Stimulated activated CD8-positive, alpha-beta memory T cell treated with anti-CD3 and anti-CD28 coated beads, Interleukin-4, amount 100 ng/mL, for 4 hours (primary cell): ENCODE measurements at regions not wholly inside any gene's neighbourhood (a gene's known extent, or its start where the extent isn't known, plus 50 kb on each side); places are given as distances from the start of the nearest gene placed in this dataset.

Source experiments
- DNase-seq, 2 donors: peaks; one replicate each; pipeline ENCODE4 v3.0.0-alpha.2; 2020; ENCODE audit warnings: low read depth in 2 of 2, low spot score in 1 of 2

GRCh38 chr6:44500074-44500473 is 112.6 kb downstream of the CDC5L start:
- no peak for DNase-seq

DNA sequence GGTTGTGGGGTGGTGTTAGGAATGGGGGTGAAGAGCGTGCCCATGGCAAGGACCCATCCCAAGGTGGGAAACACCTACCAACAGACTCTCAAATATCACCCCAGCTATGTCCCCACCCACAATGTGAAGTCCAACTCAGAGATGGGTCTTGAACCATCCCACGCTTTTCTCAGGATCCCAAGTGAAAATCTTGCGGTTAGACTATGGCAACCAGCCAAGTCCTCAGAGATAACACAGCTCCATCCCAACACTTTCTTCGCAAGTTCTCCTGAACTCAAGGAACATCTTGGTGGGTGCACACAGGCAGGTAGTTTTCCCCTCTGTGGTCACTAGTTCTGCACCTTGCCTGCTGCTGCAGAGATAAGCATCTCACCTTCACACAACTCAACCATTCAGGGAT is 116.0 kb downstream of the CDC5L start:
- no peak for DNase-seq

- DNase-seq = no peak
These were observed 116.8 kb downstream of the CDC5L start for GRCh38 chr6:44504301-44504791.

- no peak for DNase-seq
These were observed 118.2 kb downstream of the CDC5L start for GRCh38 chr6:44505751-44506150.

DNA sequence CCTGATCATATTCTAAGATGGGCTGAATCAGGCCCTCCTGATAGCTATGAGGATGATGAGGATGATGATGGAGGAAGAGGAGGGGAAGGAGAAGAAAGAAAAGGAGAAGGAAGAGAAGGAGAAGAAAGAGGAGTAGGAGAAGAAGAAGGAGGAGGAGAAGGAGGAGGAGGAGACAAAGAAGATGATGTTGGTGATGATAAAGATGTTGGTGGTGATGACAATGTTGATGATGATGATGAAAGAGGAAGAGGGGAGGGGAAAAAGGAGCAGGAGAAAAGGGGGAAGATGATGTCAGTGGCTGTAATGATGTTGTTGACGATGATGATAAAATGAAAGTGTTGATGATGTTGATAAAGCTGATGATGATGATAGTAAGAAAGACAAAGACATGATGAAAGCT is 119.5 kb downstream of the CDC5L start:
- no peak for DNase-seq

DNA sequence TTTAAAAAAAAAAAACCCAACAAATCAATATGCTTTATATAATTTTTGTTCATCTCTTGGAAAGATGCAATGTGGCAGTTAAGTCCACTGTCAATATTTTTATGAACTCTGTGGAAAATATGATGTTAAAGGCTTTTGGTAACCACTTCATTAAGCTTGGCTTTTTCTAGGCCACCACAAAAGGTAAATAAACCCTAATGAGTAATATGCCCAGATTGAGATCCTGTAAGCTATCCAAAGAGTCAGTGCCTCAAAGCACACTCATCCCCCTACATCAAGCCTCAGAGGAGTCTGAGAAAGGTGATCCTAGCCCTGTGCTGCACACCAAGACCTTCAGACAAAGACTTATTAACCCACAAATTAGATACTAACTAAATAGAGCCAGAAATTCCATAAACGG is 121.1 kb downstream of the CDC5L start:
- no peak for DNase-seq

GRCh38 chr6:44511126-44511525 is 123.6 kb downstream of the CDC5L start:
- DNase-seq = no peak

- no peak for DNase-seq
These were observed 125.6 kb downstream of the CDC5L start for GRCh38 chr6:44512868-44513741.

DNA sequence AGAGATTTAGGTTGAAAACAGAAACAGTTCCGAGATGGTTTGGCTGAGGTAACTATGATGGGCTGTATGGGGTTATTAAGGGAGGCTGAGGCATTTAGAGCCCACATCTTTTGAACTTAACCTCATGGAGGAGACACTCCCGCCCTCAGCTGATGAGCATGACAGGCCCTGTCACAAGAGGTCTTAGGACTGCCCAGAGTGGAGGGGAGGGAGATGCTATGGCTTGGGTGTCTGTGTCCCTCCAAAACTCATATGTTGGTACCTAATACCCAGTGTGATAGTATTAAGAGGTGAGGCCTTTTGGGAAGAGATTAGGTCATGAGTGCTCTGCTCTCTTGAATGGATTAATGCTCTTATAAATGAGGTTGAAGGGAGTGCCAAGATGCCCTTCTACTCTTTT is 126.6 kb downstream of the CDC5L start:
- no peak for DNase-seq

GRCh38 chr6:44514576-44515193 is 127.2 kb downstream of the CDC5L start:
- DNase-seq = no peak

DNA sequence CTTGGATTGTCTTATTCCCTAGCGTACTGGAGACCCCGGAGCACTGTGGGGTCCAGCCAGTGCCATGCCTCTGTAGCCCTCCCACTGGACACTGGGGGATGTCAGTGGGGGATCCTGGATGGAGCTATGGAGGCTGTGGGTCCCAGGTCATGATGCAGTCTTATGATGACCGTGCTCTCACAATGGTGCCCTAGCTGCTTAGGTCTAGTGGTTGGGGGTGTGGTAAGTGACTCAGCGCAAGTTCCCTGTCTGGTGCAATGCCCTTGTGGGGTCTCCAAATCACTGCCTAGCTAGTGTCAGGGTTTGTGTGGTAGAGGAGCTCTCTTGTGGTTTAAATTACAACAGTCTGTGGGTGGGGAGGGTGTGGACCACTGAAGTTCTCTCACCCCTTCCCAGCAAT is 135.4 kb downstream of the CDC5L start:
- DNase-seq = no peak

DNA sequence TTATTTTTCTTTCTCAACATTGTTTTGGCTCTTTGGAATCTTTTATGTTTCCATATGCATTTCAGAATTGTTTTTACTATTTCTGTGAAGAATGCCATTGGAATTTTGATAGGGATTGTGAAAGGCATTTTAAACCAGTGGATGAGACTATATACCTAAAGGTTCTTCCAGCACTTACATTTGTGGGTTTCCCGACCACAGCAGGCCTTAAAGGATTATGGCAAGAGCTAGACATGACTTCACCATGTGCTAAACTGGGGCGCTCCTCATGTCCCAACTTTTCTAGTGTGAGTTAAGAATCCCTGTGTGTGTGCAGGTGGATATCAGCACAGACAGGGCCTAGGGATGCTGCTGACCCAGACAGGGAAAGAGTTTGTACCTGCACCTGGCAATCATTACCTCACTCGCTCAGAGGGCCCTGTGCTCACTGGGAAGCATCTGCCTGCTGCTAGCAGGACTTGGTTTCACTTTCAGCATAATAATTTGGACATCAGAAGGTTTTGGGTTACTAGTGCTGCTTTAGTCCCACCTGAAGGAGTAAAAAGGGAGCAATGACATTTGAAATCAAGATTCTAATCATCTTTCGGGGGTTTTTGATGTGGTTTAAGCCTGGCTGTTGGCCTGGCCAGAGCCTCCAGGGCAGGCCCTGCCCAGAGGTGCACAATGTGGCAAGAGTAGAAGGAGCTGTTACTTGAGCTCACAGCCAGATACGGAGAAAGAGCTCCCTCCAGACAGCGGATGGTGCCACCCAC is 137.1 kb downstream of the CDC5L start:
- no peak for DNase-seq

DNA sequence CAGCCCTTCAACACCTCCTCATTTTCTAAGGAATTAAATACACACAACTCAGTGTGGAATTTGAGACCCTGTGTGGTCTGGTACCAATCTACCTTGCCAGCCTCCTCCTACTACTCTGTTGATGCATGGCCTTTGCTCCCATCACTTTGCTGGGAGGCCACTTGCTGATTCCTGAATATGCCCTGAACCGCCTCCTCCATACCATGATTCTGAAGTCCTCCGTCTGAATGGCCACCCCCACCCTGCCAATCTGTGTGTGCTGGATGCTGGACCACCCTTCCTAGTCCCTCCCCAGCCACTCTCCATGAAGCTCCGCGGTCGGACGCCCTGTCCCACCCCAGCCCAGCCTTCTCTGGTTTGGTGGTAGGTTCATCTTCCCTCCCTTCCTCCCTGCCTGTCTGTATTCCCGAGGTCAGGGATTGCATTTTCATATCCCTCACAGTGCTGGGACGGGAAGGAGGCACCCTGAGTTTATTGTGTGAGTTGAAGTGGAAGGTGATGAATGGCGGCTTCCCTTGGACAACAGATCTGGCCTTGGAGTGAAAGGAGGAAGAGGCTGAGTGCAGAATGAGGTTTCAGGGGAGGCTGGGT is 138.3 kb downstream of the CDC5L start:
- no peak for DNase-seq

GRCh38 chr6:44527181-44527580 is 139.7 kb downstream of the CDC5L start:
- DNase-seq = no peak

DNA sequence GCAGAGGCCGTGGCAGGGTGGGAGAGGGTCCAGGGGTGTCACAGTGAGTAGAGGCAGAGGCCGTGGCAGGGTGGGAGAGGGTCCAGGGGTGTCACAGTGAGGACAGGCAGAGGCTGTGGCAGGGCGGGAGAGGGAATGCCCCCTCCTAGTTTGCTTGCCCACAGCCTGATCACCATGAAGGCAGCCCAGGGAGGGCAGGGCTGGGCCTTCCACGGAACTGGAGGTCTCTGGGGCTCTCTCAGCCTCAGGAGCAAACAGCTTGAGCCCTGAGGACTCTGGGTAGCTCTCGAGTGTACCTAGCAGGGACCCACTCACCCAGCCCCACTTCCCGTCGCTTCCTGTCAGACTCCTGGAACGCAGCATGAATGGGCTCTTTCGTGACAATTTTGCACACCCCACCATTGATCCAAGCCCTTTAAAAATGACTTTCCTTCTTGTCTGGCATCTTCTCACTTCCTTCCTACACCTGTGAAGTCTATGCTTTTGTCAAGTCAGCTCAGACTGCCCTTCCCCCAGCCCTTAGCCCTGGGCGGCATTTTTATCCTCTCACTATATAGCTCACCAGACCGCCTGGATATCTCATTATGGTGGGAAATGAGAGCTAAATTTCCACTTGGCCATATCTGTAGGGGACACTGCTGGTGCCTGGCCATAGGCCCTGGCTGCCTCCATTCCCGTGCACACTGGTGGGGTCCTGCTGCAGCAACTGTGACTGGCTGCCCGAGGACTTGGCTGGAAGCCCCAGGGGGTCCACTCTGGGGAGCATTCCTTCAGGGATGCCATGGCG is 140.3 kb downstream of the CDC5L start:
- no peak for DNase-seq

DNA sequence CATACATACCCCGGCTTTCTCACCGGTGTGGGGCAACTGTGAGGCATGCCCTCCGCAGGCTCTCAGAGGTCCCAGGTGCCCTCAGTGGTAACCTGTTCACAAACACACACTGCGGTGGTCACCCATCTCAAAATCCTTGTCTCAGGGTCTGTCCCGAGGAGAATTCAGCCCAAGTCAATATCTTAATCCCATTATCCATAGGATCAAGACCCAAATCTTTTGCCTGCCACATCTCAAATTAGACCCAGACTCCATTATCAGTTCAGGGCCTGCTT is 140.8 kb downstream of the CDC5L start:
- no peak for DNase-seq

DNA sequence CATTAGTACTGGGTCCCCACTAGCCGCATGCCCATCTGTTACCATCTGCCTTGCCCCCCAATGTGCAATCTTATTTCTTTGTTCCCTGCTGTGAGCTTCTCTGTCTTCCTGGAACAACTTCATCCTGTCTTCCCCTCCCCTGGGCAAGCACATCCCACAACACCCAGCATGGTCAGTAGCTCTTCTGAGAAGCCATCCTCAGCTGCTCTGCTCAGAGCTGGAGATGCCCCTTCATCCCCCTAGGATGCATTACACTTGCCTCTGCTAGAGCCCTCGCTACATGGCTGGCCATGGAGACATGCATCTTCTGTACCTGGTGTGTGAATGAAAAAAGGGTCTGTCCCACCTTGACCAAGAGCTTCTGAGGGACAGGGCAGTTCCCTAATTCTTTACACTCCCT is 141.2 kb downstream of the CDC5L start:
- no peak for DNase-seq

DNA sequence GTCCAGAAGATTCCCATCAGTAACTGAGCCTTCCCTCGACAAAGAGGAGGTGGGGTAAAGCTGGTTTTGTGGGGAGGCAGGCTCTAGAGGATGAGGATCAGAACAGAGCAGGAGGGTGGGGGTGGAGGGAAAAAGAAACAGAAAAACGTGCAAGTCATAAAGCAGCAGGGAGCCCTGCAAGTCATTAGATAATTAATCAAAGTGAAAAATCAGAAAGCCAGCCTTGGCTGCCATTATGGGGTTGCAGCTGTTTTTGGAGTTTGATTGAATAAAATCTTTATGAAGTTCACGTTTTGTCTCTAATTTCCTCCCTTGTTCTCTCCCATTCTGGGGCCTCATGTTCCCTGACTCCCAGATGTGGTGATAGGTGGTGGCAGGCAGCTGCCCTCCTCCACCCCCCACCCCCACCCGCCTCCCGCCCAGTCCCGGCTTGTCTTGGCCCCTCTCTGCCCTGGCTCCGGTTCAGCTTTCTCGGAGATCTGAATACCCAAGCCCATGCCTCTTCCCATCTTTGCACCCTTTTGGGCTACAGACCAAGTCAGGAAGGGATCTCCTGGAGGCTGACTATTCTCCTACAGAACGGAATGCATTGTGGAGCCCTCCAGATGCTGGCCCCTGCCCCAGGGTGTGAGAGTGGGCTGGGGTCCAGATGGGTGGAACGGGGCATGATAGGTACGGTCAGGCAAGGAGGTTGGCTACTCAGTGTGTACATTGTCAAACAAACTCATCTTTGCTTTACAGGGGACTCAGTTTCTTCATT is 141.8 kb downstream of the CDC5L start:
- no peak for DNase-seq

DNA sequence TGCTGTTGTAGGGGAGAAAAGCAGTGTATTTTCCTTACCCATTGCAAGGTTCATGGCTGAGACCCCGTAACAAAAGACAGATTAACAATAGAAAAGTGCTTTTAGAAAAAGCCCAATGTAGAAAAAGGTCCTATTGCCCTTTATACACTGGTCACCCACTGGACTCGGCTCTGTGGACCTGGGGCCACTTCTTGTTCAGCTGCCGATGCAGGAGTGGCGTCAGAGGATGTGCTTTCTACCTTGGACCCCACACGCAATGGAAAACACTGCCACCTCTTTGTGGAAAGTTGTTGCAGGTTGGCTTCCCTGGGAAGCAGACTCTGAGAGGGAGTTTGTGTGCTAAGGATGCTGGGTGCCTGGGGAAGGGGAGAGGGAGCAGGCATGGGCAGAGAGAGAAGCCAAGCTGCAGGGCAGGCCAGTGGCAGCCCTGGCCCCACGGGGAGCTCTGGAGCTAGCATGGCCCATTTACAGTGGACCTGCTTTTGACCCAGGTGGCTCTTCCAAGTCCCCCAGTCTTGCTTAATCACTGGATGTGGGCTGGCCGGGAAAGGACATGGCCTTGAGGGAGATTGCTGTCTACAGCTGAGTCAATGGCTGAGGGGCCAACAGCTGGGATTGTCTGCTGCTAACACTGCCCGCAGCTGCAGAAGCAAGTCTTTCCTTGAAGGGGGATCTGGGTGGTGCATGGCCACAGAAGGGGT is 142.9 kb downstream of the CDC5L start:
- no peak for DNase-seq

GRCh38 chr6:44530910-44531234 is 143.4 kb downstream of the CDC5L start:
- no peak for DNase-seq
